PC-9 (cell line): ENCODE measurements at regions not wholly inside any gene's neighbourhood (a gene's known extent, or its start where the extent isn't known, plus 50 kb on each side); places are given as distances from the start of the nearest gene placed in this dataset.

Source experiments
- BruUV-seq: library from RNA; stranded (reverse); fragments of 400-500 nt; replicated peaks from 2 replicates; lab custom pipeline; 2021; lab: Mats Ljungman, UMichigan
- CTCF ChIA-PET: fragments of 300-600 bp; sonication (Branson Sonifier 250); formaldehyde crosslinking; loops from one replicate; lab custom pipeline; 2022; ENCODE audit warnings: antibody characterized with exemption; lab: Charles Lee
- POLR2A ChIA-PET: fragments of 300-600 bp; sonication (Branson Sonifier 250); formaldehyde crosslinking; loops from one replicate; lab custom pipeline; 2022; ENCODE audit warnings: antibody characterized with exemption; ENCODE audit not compliant: unreplicated experiment; lab: Charles Lee
- DNase-seq, 2 experiments: peaks; one replicate each; pipeline versions ENCODE4 v3.0.0 to v3.0.0-alpha.2; 2015 to 2022; ENCODE audit warnings: mixed read lengths in 1 of 2
- H2AFZ ChIP-seq: fragments of 200-600 bp; sonication (generic); 2 replicates; pipeline ENCODE4 v1.8.1; 2017; ENCODE audit warnings: antibody characterized with exemption
- H3F3A ChIP-seq: fragments of 200-600 bp; sonication (generic); 2 replicates; pipeline ENCODE4 v1.8.1; 2017; ENCODE audit warnings: antibody characterized with exemption, mild to moderate bottlenecking, low read depth; ENCODE audit not compliant: insufficient read depth
- H3K27ac ChIP-seq: fragments of 200-600 bp; sonication (generic); 2 replicates; pipeline ENCODE4 v1.6.1; 2016; ENCODE audit warnings: mixed run types
- H3K27me3 ChIP-seq: fragments of 200-600 bp; sonication (generic); 2 replicates; pipeline ENCODE4 v1.6.1; 2016; ENCODE audit warnings: low read depth, mixed run types; ENCODE audit not compliant: insufficient read depth
- H3K36me3 ChIP-seq: fragments of 200-600 bp; sonication (generic); 2 replicates; pipeline ENCODE4 v1.6.1; 2016; ENCODE audit warnings: low read depth, mixed run types
- H3K4me1 ChIP-seq: fragments of 200-600 bp; sonication (generic); replicated peaks from 2 replicates; pipeline ENCODE4 v1.6.1; 2016; ENCODE audit warnings: mixed run types; ENCODE audit not compliant: insufficient read depth
- H3K4me2 ChIP-seq: fragments of 200-600 bp; sonication (generic); 2 replicates; pipeline ENCODE4 v1.6.1; 2017; ENCODE audit warnings: mixed run types
- H3K4me3 ChIP-seq: fragments of 200-600 bp; sonication (generic); 2 replicates; pipeline ENCODE4 v1.6.1; 2016; ENCODE audit warnings: mixed run types
- H3K79me2 ChIP-seq: fragments of 200-600 bp; sonication (generic); 2 replicates; pipeline ENCODE4 v1.6.1; 2017; ENCODE audit warnings: low read depth, mixed run types
- H3K9me2 ChIP-seq: fragments of 200-600 bp; sonication (generic); 2 replicates; pipeline ENCODE4 v1.8.1; 2017; ENCODE audit warnings: mild to moderate bottlenecking; ENCODE audit not compliant: insufficient read depth
- H3K9me3 ChIP-seq: fragments of 200-600 bp; sonication (generic); 2 replicates; pipeline ENCODE4 v1.8.1; 2016; ENCODE audit warnings: low read depth; ENCODE audit not compliant: insufficient read depth
- H4K20me1 ChIP-seq: fragments of 200-600 bp; sonication (generic); 2 replicates; pipeline ENCODE4 v1.8.1; 2017; ENCODE audit not compliant: insufficient read depth
- EZH2 ChIP-seq: fragments of 200-600 bp; sonication (generic); IDR thresholded peaks from 2 replicates; pipeline ENCODE4 v1.8.0; 2017; ENCODE audit warnings: antibody characterized with exemption, low read depth
- intact Hi-C: fragments of 100-400 bp; cut with micrococcal nuclease; formaldehyde crosslinking; loops from one replicate; pipeline ENCODE4 v1.10.0; 2022; ENCODE audit not compliant: unreplicated experiment
- TF ChIP-seq, protein P1 (sequence below): fragments of 200-600 bp; sonication (generic); conservative IDR thresholded peaks from 2 replicates; pipeline ENCODE4 v1.6.1; 2017; ENCODE audit warnings: mixed run types, antibody characterized with exemption, mild to moderate bottlenecking, moderate library complexity

DNA sequence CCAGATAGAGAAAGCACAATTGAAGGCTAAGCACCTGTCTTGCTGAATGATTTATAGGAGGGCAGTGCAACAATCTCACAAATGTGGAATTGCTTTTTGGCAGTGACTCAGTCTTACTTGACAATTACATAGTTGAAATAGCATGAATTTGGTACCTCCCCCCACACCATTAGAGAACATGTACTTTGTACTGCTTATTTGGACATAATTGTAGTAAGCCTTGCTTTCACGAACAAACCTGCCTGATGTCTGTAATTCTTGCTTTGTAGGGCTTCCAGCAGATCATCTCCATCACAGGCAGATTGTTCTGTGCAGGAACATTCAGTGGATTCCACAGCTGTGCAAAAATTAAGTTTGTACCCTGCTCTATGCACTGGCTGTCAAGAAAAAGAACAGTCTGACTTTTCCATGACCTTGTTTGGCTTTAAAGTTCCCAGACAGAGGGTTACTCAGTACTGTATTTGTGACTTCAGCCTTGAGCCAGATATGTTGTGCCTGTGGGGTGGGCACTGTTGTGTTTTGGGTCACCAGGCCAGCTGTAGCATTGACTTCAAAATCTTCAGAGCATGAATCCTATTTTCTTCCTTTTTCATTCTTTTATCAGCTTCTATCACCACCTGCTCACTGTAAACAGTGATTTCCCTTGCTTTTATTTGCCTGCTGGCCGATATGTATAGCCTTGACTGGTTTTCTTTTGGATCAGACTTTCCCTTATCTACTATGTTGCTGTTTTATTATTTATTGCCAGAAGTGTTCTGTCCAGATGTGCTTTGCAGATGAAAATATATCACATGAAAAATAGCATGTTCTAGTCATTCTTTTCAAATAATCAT lies 941.0 kb upstream of the CHORDC1 start:
- peak in 1 of 2 experiments; percentile 17 for DNase-seq
- BruUV-seq = no TSS peak
- ChIA-PET CTCF (no interaction called here), POLR2A (no interaction called here)
- H3F3A ChIP-seq = no peaks in the 10 kb centered on the region
- H3K27ac ChIP-seq = no peak overlapping the region
- TF ChIP-seq, protein P1, sequence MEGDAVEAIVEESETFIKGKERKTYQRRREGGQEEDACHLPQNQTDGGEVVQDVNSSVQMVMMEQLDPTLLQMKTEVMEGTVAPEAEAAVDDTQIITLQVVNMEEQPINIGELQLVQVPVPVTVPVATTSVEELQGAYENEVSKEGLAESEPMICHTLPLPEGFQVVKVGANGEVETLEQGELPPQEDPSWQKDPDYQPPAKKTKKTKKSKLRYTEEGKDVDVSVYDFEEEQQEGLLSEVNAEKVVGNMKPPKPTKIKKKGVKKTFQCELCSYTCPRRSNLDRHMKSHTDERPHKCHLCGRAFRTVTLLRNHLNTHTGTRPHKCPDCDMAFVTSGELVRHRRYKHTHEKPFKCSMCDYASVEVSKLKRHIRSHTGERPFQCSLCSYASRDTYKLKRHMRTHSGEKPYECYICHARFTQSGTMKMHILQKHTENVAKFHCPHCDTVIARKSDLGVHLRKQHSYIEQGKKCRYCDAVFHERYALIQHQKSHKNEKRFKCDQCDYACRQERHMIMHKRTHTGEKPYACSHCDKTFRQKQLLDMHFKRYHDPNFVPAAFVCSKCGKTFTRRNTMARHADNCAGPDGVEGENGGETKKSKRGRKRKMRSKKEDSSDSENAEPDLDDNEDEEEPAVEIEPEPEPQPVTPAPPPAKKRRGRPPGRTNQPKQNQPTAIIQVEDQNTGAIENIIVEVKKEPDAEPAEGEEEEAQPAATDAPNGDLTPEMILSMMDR = no peak
- TF ChIP-seq EZH2 = no peak
- H3K4me2 ChIP-seq = peak overlapping the region; percentile 25; the same call in 1 of the 2 replicates
- H3K9me3 ChIP-seq = peaks cover 4% of the 10 kb centered on the region; the same call in 1 of the 2 replicates
- no peaks in the 10 kb centered on the region for H3K9me2 ChIP-seq
- peaks cover 21% of the 10 kb centered on the region for H3K4me1 ChIP-seq
- no peaks in the 10 kb centered on the region for H4K20me1 ChIP-seq
- H3K36me3 ChIP-seq = no peaks in the 10 kb centered on the region
- peak overlapping the region; percentile 7; the same call in 1 of the 2 replicates for H2AFZ ChIP-seq
- H3K79me2 ChIP-seq = no peaks in the 10 kb centered on the region
- no peaks in the 10 kb centered on the region for H3K27me3 ChIP-seq
- no peak overlapping the region for H3K4me3 ChIP-seq
- intact Hi-C loops = loop anchor here (2.0 kb wide), 1 partner anchor 59 kb away; no protein-coding TSS in a partner anchor

DNA sequence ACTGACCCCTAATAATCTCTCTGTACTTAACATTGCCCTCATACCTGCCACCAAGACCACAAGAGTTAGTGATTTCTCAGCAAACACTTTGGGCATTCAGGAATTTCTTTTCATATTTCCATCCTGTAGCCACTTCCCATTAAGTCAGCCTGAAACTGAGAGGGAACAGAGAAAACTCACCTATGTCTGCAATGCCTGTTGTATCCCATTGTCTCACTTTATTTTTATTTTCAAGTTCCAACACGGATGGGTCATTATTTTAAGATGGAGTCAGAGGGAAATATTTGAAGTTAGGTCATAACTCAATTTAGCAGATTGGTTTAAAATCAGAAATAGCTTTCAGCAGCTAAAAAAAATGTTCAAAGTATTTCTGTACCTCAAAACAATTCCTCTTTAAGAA lies 937.8 kb upstream of the CHORDC1 start:
- CTCF ChIA-PET = no interaction called here
- Histone ChIP-seq H3K27me3 (no peaks in the 10 kb centered on the region), H3K4me1 (peaks cover 25% of the 10 kb centered on the region), H3K4me2 (no peak overlapping the region), H2AFZ (no peak overlapping the region), H3K27ac (no peak overlapping the region), H3K4me3 (no peak overlapping the region), H3K9me2 (no peaks in the 10 kb centered on the region), H3K36me3 (no peaks in the 10 kb centered on the region), H4K20me1 (no peaks in the 10 kb centered on the region), H3K9me3 (peaks cover 4% of the 10 kb centered on the region; the same call in 1 of the 2 replicates), H3F3A (no peaks in the 10 kb centered on the region), H3K79me2 (no peaks in the 10 kb centered on the region)
- no peak for TF ChIP-seq EZH2
- TF ChIP-seq, protein P1 = no peak
- BruUV-seq = no TSS peak
- intact Hi-C loops = no loop called here
- no peak for DNase-seq
- POLR2A ChIA-PET = no interaction called here

DNA sequence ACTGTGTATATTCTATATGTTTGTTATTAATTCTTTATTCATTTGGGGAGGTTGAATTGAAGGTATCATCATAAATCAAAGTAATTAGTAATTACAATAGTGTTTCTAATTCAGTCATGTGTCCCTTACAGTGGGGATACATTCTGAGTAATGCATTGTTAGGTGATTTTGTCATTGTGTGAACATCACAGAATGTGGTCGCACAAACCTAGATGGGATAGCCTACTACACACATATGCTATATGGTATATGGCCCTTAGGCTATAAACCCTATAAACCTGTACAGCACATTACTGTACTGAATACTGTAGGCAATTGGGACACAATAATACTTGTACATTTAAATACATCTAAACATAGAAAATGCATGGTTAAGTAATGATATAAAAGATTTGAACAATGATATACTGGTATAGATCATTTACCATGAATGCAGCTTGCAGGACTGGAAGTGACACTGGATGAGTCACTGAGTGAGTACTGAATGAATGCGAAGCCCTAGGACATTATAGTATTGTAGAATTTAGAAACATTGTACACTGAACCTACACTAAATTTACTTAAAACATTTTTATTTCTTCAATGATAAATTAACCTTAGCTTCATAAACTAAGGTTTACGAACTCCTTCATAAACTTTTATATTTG lies 936.2 kb upstream of the CHORDC1 start:
- H3K4me2 ChIP-seq = peak overlapping the region; percentile 12; the same call in 1 of the 2 replicates
- H3K4me1 ChIP-seq = peaks cover 24% of the 10 kb centered on the region
- TF ChIP-seq EZH2 = no peak
- TF ChIP-seq, protein P1 = no peak
- H3K27ac ChIP-seq = no peak overlapping the region; the same call in 1 of the 2 replicates
- no peaks in the 10 kb centered on the region for H3K79me2 ChIP-seq
- H3K36me3 ChIP-seq = no peaks in the 10 kb centered on the region
- BruUV-seq = no TSS peak
- no peaks in the 10 kb centered on the region for H3K9me2 ChIP-seq
- H3K4me3 ChIP-seq = 0 out of 2 replicates have a peak overlapping the region, but pooled peaks have one; percentile 7
- H3F3A ChIP-seq = no peaks in the 10 kb centered on the region
- ChIA-PET POLR2A (no interaction called here), CTCF (no interaction called here)
- peaks cover 4% of the 10 kb centered on the region; the same call in 1 of the 2 replicates for H3K9me3 ChIP-seq
- no peaks in the 10 kb centered on the region for H4K20me1 ChIP-seq
- no peak overlapping the region for H2AFZ ChIP-seq
- no peaks in the 10 kb centered on the region for H3K27me3 ChIP-seq
- intact Hi-C loops = no loop called here
- DNase-seq = peak in 1 of 2 experiments; percentile 53
